Thyroid gland (tissue), 4 donors: ENCODE measurements at regions not wholly inside any gene's neighbourhood (a gene's known extent, or its start where the extent isn't known, plus 50 kb on each side); places are given as distances from the start of the nearest gene placed in this dataset.

Experiments used
- POLR2A ChIP-seq, 2 donors: fragments of 450-650 bp; IDR thresholded peaks; one replicate each; pipeline ENCODE4 v1.6.1; 2017; ENCODE audit warnings: antibody characterized with exemption in 2 of 2, mild to moderate bottlenecking in 2 of 2, moderate library complexity in 1 of 2
- TF ChIP-seq, protein P1 (sequence below), 6 experiments: fragments of 200-600 bp in 3 of 6; fragments of 450-650 bp in 3 of 6; sonication (generic) in 3 of 6; IDR thresholded peaks; one replicate each; pipeline ENCODE4 v1.5.1; 2016 to 2019; ENCODE audit warnings: antibody characterized with exemption in 6 of 6, mild to moderate bottlenecking in 2 of 6, inconsistent platforms in 1 of 6, moderate library complexity in 1 of 6

DNA sequence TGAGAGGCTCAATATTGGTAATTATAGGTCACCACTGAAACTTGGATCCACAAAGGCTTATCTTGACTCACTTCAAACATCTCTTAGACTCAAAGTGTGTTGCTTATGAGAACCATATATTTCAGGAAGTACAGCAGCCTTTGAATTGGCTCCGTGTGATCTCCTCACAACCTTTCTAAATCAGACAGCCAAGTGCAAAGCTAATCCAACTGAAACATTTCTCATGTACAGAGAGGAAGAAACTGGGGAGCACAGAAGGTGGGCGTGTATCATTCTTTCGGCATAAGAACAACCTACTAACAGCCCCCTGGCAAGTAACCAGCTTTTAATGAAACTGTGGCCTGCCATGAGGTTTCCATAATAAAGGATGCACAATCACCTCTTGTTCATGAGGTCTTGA is 109.4 kb downstream of the MBL2 start:
- TF ChIP-seq, protein P1, sequence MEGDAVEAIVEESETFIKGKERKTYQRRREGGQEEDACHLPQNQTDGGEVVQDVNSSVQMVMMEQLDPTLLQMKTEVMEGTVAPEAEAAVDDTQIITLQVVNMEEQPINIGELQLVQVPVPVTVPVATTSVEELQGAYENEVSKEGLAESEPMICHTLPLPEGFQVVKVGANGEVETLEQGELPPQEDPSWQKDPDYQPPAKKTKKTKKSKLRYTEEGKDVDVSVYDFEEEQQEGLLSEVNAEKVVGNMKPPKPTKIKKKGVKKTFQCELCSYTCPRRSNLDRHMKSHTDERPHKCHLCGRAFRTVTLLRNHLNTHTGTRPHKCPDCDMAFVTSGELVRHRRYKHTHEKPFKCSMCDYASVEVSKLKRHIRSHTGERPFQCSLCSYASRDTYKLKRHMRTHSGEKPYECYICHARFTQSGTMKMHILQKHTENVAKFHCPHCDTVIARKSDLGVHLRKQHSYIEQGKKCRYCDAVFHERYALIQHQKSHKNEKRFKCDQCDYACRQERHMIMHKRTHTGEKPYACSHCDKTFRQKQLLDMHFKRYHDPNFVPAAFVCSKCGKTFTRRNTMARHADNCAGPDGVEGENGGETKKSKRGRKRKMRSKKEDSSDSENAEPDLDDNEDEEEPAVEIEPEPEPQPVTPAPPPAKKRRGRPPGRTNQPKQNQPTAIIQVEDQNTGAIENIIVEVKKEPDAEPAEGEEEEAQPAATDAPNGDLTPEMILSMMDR (IDR thresholded peaks at IDR 0.05) = no peak
- no peak for TF ChIP-seq POLR2A (IDR thresholded peaks at IDR 0.05)
